ENCODE measurements at regions not wholly inside any gene's neighbourhood (a gene's known extent, or its start where the extent isn't known, plus 50 kb on each side); places are given as distances from the start of the nearest gene placed in this dataset.

GRCh38 chr3:162295323-162295983, 798.8 kb downstream of the OTOL1 start:
- Histone ChIP-seq H3K4me1 (no peaks in the 10 kb centered on the region), H3K27me3 (no peaks in the 10 kb centered on the region)
- no peak for TF ChIP-seq EP300 (IDR thresholded peaks at IDR 0.05)
- no peak for TF ChIP-seq CTCF (IDR thresholded peaks at IDR 0.05)
- TF ChIP-seq POLR2A (IDR thresholded peaks at IDR 0.05) = no peak

GRCh38 chr3:162302983-162303624, 806.5 kb downstream of the OTOL1 start:
- H3K27me3 ChIP-seq = no peaks in the 10 kb centered on the region
- H3K27ac ChIP-seq = no peak overlapping the region
- 44 to 58% methylated on average over 5 of the region's 5 CpGs for WGBS, 2 donors
- H3K4me3 ChIP-seq = no peak overlapping the region
- H3K9me3 ChIP-seq = peaks cover 0 to 2% (median 0%) of the 10 kb centered on the region in 4 donors
- no peaks in the 10 kb centered on the region for H3K36me3 ChIP-seq
- H3K4me1 ChIP-seq = peaks cover 0 to 3% (median 0%) of the 10 kb centered on the region in 4 donors
- no peak for DNase-seq (ENCODE audit: low spot score in 2 of 2)
- TF ChIP-seq EP300 (IDR thresholded peaks at IDR 0.05) = no peak
- TF ChIP-seq POLR2A (IDR thresholded peaks at IDR 0.05) = no peak
- no peak for TF ChIP-seq CTCF (IDR thresholded peaks at IDR 0.05)

More at GRCh38 chr3:162295323-162295983, 798.8 kb downstream of the OTOL1 start:
- no peak overlapping the region for H3K4me3 ChIP-seq
- no peak overlapping the region for H3K27ac ChIP-seq
- DNase-seq (ENCODE audit: low spot score in 2 of 2) = no peak
- no peaks in the 10 kb centered on the region for H3K9me3 ChIP-seq
- WGBS, 2 donors = 67 to 69% methylated on average over 6 of the region's 6 CpGs
- no peaks in the 10 kb centered on the region for H3K36me3 ChIP-seq

DNA sequence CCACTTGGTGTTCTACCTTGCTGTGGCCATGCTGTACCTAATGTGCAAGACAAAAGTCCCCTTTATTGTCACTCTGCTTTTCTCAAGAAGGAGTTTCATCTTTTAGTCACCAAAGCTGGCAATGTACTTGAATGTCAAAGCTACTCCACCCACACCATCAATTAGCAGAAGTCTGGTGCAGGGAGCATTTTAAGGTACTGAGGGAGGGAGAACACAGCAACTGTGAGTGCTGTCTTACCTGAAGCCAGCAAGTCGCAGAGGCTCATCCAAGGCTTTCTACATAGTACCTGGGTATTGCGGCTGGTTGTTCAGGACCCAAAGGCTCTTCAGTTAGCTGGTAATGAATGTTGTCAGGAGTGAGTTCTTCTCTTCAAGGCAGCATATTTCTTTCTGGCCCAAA, 820.4 kb downstream of the OTOL1 start:
- H3K4me1 ChIP-seq = no peaks in the 10 kb centered on the region
- H3K27me3 ChIP-seq = no peaks in the 10 kb centered on the region
- 94 to 100% methylated on average over 2 of the region's 2 CpGs for WGBS, 2 donors
- H3K36me3 ChIP-seq = no peaks in the 10 kb centered on the region
- no peak overlapping the region for H3K27ac ChIP-seq
- no peak for DNase-seq (ENCODE audit: low spot score in 2 of 2)
- peaks cover 0 to 8% (median 0%) of the 10 kb centered on the region in 4 donors for H3K9me3 ChIP-seq
- no peak overlapping the region for H3K4me3 ChIP-seq
- no peak for TF ChIP-seq EP300 (IDR thresholded peaks at IDR 0.05)
- TF ChIP-seq POLR2A (IDR thresholded peaks at IDR 0.05) = no peak
- no peak for TF ChIP-seq CTCF (IDR thresholded peaks at IDR 0.05)

DNA sequence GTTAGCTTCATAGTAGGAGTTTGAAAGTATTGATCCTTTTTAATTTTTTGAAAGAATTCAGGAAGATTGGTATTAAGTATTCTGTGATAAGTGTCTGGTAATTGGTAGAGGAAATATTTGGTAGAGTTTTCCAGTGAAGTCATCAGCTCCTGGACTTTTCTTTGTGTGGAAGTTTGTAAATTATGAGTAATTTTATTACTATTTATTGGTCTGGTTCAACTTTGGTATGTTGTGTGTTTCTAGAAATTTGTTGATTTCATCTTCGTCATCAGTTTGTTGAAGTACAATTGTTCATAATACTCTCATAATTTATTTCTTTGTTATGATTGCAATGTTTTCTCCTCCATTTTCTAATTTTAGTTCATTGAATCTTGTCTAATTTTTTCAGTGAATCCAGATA, 832.0 kb downstream of the OTOL1 start:
- no peak for TF ChIP-seq EP300 (IDR thresholded peaks at IDR 0.05)
- no peak for TF ChIP-seq POLR2A (IDR thresholded peaks at IDR 0.05)
- no peak for TF ChIP-seq CTCF (IDR thresholded peaks at IDR 0.05)
- Histone ChIP-seq H3K36me3 (no peaks in the 10 kb centered on the region), H3K27ac (no peak overlapping the region), H3K4me1 (no peaks in the 10 kb centered on the region), H3K9me3 (peaks cover 0 to 2% (median 0%) of the 10 kb centered on the region in 4 donors), H3K4me3 (no peak overlapping the region), H3K27me3 (no peaks in the 10 kb centered on the region)
- no peak for DNase-seq (ENCODE audit: low spot score in 2 of 2)
- 86 to 92% methylated on average over 1 of the region's 1 CpG for WGBS, 2 donors

DNA sequence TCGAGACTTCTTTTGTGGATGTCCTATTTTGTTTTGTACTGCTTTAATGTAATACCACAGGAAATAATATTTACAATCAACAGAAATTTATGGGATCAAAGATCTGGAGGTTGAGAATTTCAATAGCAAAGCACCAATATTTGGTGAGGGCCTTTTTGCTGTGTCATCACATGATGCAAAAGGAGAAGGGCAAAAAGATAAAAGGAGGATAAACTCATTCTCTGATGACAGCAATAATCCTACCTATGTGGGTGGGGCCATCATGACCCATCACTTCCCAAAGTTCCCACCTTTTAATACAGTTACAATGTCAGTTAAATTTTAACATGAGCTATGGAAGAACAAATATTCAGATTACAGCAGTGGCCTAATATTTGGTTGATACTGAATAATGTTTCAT, 832.9 kb downstream of the OTOL1 start:
- Histone ChIP-seq H3K9me3 (peaks cover 0 to 11% (median 0%) of the 10 kb centered on the region in 4 donors), H3K4me3 (no peak overlapping the region), H3K4me1 (no peaks in the 10 kb centered on the region), H3K27ac (no peak overlapping the region), H3K36me3 (no peaks in the 10 kb centered on the region), H3K27me3 (no peaks in the 10 kb centered on the region)
- TF ChIP-seq POLR2A (IDR thresholded peaks at IDR 0.05) (no peak), EP300 (IDR thresholded peaks at IDR 0.05) (no peak), CTCF (IDR thresholded peaks at IDR 0.05) (no peak)
- WGBS, 2 donors = 90 to 96% methylated on average over 1 of the region's 1 CpG
- no peak for DNase-seq (ENCODE audit: low spot score in 2 of 2)

Measured in tibial nerve (tissue), 4 donors.